ENCODE measurements at regions not wholly inside any gene's neighbourhood (a gene's known extent, or its start where the extent isn't known, plus 50 kb on each side); places are given as distances from the start of the nearest gene placed in this dataset.

GRCh38 chr4:24470666-24471485, 113.5 kb downstream of the DHX15 start:
- CTCF ChIA-PET (ENCODE audit: low intra/inter-chr PET ratio), result no interaction called here
- no peak overlapping the region for H3K9ac ChIP-seq (ENCODE audit: insufficient read depth in 1 of 2, low read depth in 2 of 2, low read length in 2 of 2)
- no peak overlapping the region for H3K27ac ChIP-seq (ENCODE audit: extremely low read depth, low read depth, low read length)
- WGBS (ENCODE audit: insufficient coverage, low coverage, missing lambda C conversion rate), result 52% methylated on average over 46 of the region's 90 CpGs
- no peaks in the 10 kb centered on the region for H3K36me3 ChIP-seq (ENCODE audit: control insufficient read depth, insufficient read depth, low read length)
- no TSS peak for BruUV-seq (replicated peaks)
- H3K9me1 ChIP-seq (ENCODE audit: control insufficient read depth, insufficient read depth, low read length), result no peaks in the 10 kb centered on the region
- H3K79me2 ChIP-seq (ENCODE audit: control insufficient read depth, insufficient read depth, low read length), result no peaks in the 10 kb centered on the region
- FAIRE-seq, result no peak
- in situ Hi-C loops (cut with MboI), result no loop called here
- H3K27me3 ChIP-seq (ENCODE audit: control insufficient read depth in 2 of 2, insufficient read depth in 2 of 2, low read length in 2 of 2), result peaks cover 2 to 30% of the 10 kb centered on the region in 2 experiments; a peak in 4 of 5 replicates
- no peak overlapping the region for H3K4me3 ChIP-seq
- intact Hi-C loops (cut with micrococcal nuclease), result no loop called here
- DNase-seq (ENCODE audit: extremely low read depth in 1 of 4, low spot score in 3 of 4), result no peak
- POLR2A ChIA-PET, result interaction anchor here (0.6 kb wide), 1 partner anchor 172 kb away, joined by 4 read pairs; no protein-coding TSS in a partner anchor
- H3K4me1 ChIP-seq (replicated peaks in 1 of 2; ENCODE audit: control insufficient read depth in 2 of 2, insufficient read depth in 2 of 2, low read length in 2 of 2), result peaks cover 0 to 18% of the 10 kb centered on the region in 2 experiments; a peak in 2 of 5 replicates
- no peaks in the 10 kb centered on the region for H3K9me3 ChIP-seq (replicated peaks; ENCODE audit: control insufficient read depth, insufficient read depth, low read depth, low read length)
- H4K20me1 ChIP-seq (replicated peaks; ENCODE audit: control insufficient read depth, insufficient read depth, low read length), result no peaks in the 10 kb centered on the region
- TF ChIP-seq MYC (IDR thresholded peaks at IDR 0.05; ENCODE audit: low read depth, low read length) (no peak), MYC (CRISPR knock-in tag; IDR thresholded peaks at IDR 0.05; ENCODE audit: borderline replicate concordance, low read depth) (no peak), ZNF217 (CRISPR knock-in tag; IDR thresholded peaks at IDR 0.05) (no peak)
- no peak for ATAC-seq
- H2AFZ ChIP-seq (ENCODE audit: low read depth, low read length), result no peak overlapping the region
- H3K4me2 ChIP-seq (ENCODE audit: insufficient read depth, low read length), result no peak overlapping the region

DNA sequence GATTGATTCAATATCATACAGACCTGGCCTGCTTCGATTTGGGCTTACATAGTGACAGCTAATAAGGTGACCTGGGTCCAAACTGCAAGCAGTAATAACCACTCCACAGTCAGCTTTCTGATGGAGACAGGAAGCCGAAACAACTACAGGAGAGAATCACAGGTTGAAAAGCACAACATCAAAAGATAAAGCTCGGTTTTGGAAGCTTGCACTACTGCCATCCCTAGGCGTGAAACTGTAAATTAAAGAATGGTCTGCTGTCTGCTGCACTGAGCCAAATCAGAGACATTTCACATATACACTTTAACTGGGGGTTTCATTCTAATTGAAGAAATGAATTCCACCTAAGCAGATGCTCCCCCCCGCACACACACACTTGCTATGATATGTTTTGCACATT, 116.3 kb downstream of the DHX15 start:
- H3K4me2 ChIP-seq (ENCODE audit: insufficient read depth, low read length), result no peak overlapping the region
- no peak overlapping the region for H3K27ac ChIP-seq (ENCODE audit: extremely low read depth, low read depth, low read length)
- no peak overlapping the region for H3K9ac ChIP-seq (ENCODE audit: insufficient read depth in 1 of 2, low read depth in 2 of 2, low read length in 2 of 2)
- DNase-seq (ENCODE audit: extremely low read depth in 1 of 4, low spot score in 3 of 4), result no peak
- in situ Hi-C loops (cut with MboI) (no loop called here), intact Hi-C loops (cut with micrococcal nuclease) (no loop called here)
- CTCF ChIA-PET (ENCODE audit: low intra/inter-chr PET ratio), result no interaction called here
- H3K4me3 ChIP-seq, result no peak overlapping the region
- no peaks in the 10 kb centered on the region for H3K36me3 ChIP-seq (ENCODE audit: control insufficient read depth, insufficient read depth, low read length)
- no peaks in the 10 kb centered on the region for H3K79me2 ChIP-seq (ENCODE audit: control insufficient read depth, insufficient read depth, low read length)
- H3K9me1 ChIP-seq (ENCODE audit: control insufficient read depth, insufficient read depth, low read length), result no peaks in the 10 kb centered on the region
- BruUV-seq (replicated peaks), result no TSS peak
- no peak for ATAC-seq
- POLR2A ChIA-PET, result interaction anchor here (1.1 kb wide), 1 partner anchor 9 kb away, joined by 4 read pairs; no protein-coding TSS in a partner anchor
- WGBS (ENCODE audit: insufficient coverage, low coverage, missing lambda C conversion rate), result 2% methylated on average over 5 of the region's 5 CpGs
- no peak overlapping the region for H2AFZ ChIP-seq (ENCODE audit: low read depth, low read length)
- no peaks in the 10 kb centered on the region for H3K9me3 ChIP-seq (replicated peaks; ENCODE audit: control insufficient read depth, insufficient read depth, low read depth, low read length)
- H3K27me3 ChIP-seq (ENCODE audit: control insufficient read depth in 2 of 2, insufficient read depth in 2 of 2, low read length in 2 of 2), result peaks cover 4 to 29% of the 10 kb centered on the region in 2 experiments; a peak in 4 of 5 replicates
- no peak for FAIRE-seq
- peaks cover 0 to 15% of the 10 kb centered on the region in 2 experiments; a peak in 2 of 5 replicates for H3K4me1 ChIP-seq (replicated peaks in 1 of 2; ENCODE audit: control insufficient read depth in 2 of 2, insufficient read depth in 2 of 2, low read length in 2 of 2)
- H4K20me1 ChIP-seq (replicated peaks; ENCODE audit: control insufficient read depth, insufficient read depth, low read length), result no peaks in the 10 kb centered on the region
- TF ChIP-seq ZNF518B (CRISPR knock-in tag; IDR thresholded peaks at IDR 0.05), result no peak
- TF ChIP-seq BCL6 (CRISPR knock-in tag; IDR thresholded peaks at IDR 0.05), result no peak
- no peak for TF ChIP-seq BMI1 (IDR thresholded peaks at IDR 0.05; ENCODE audit: low read length)
- TF ChIP-seq, protein P1, sequence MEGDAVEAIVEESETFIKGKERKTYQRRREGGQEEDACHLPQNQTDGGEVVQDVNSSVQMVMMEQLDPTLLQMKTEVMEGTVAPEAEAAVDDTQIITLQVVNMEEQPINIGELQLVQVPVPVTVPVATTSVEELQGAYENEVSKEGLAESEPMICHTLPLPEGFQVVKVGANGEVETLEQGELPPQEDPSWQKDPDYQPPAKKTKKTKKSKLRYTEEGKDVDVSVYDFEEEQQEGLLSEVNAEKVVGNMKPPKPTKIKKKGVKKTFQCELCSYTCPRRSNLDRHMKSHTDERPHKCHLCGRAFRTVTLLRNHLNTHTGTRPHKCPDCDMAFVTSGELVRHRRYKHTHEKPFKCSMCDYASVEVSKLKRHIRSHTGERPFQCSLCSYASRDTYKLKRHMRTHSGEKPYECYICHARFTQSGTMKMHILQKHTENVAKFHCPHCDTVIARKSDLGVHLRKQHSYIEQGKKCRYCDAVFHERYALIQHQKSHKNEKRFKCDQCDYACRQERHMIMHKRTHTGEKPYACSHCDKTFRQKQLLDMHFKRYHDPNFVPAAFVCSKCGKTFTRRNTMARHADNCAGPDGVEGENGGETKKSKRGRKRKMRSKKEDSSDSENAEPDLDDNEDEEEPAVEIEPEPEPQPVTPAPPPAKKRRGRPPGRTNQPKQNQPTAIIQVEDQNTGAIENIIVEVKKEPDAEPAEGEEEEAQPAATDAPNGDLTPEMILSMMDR (IDR thresholded peaks at IDR 0.05 in 2 of 3, conservative IDR thresholded peaks at IDR 0.05 in 1 of 3; ENCODE audit: insufficient read depth in 2 of 3, low read depth in 1 of 3, low read length in 3 of 3), result no peak
- no peak for TF ChIP-seq PCBP1 (IDR thresholded peaks at IDR 0.05; ENCODE audit: low read depth, low read length, poor library complexity, severe bottlenecking)
- TF ChIP-seq MAFF (IDR thresholded peaks at IDR 0.05; ENCODE audit: low read length), result no peak
- TF ChIP-seq NFIC (IDR thresholded peaks at IDR 0.05), result no peak
